Stomach smooth muscle (tissue), 2 donors: ENCODE measurements at regions not wholly inside any gene's neighbourhood (a gene's known extent, or its start where the extent isn't known, plus 50 kb on each side); places are given as distances from the start of the nearest gene placed in this dataset.

Experiments
- H3K27ac ChIP-seq: one replicate; pipeline ENCODE4 v1.7.0; 2013; ENCODE audit warnings: mild to moderate bottlenecking, low read length, inconsistent platforms
- H3K27me3 ChIP-seq, 2 donors: one replicate each; pipeline ENCODE4 v1.7.0; 2013; ENCODE audit warnings: low read length in 2 of 2; ENCODE audit not compliant: insufficient read depth in 2 of 2, control insufficient read depth in 1 of 2
- H3K36me3 ChIP-seq, 2 donors: one replicate each; pipeline ENCODE4 v1.7.0; 2013; ENCODE audit warnings: low read length in 2 of 2; ENCODE audit not compliant: control insufficient read depth in 2 of 2, insufficient read depth in 2 of 2
- H3K4me1 ChIP-seq: one replicate; pipeline ENCODE4 v1.7.0; 2013; ENCODE audit warnings: low read length; ENCODE audit not compliant: control insufficient read depth, insufficient read depth
- H3K4me3 ChIP-seq, 2 donors: one replicate each; pipeline ENCODE4 v1.7.0; 2013; ENCODE audit warnings: low read length in 2 of 2
- H3K9ac ChIP-seq, 2 donors: one replicate each; pipeline ENCODE4 v1.7.0; 2013; ENCODE audit warnings: low read length in 2 of 2, mild to moderate bottlenecking in 1 of 2
- H3K9me3 ChIP-seq, 2 donors: one replicate each; pipeline ENCODE4 v1.7.0; 2013; ENCODE audit warnings: low read length in 2 of 2; ENCODE audit not compliant: control insufficient read depth in 2 of 2
- donor health status: healthy.
- donor health status: Pancreatic carcinoma.

GRCh38 chr1:60969971-60970509, 112.3 kb upstream of the NFIA start:
- peaks cover 15% of the 10 kb centered on the region for H3K4me1 ChIP-seq
- H3K9ac ChIP-seq: no peak overlapping the region
- H3K36me3 ChIP-seq: no peaks in the 10 kb centered on the region
- H3K27me3 ChIP-seq: no peaks in the 10 kb centered on the region
- no peak overlapping the region for H3K4me3 ChIP-seq
- peaks cover 0 to 5% of the 10 kb centered on the region in 2 donors for H3K9me3 ChIP-seq
- H3K27ac ChIP-seq: peak overlapping the region; percentile 13

GRCh38 chr1:60965280-60965854, 117.0 kb upstream of the NFIA start:
- H3K27me3 ChIP-seq: no peaks in the 10 kb centered on the region
- peaks cover 0 to 6% of the 10 kb centered on the region in 2 donors for H3K9me3 ChIP-seq
- peaks cover under 1% of the 10 kb centered on the region for H3K4me1 ChIP-seq
- H3K36me3 ChIP-seq: no peaks in the 10 kb centered on the region
- H3K4me3 ChIP-seq: no peak overlapping the region
- no peak overlapping the region for H3K27ac ChIP-seq
- no peak overlapping the region for H3K9ac ChIP-seq

GRCh38 chr1:60963167-60963940, 119.0 kb upstream of the NFIA start:
- no peak overlapping the region for H3K4me3 ChIP-seq
- H3K9me3 ChIP-seq: peaks cover 0 to 6% of the 10 kb centered on the region in 2 donors
- H3K27me3 ChIP-seq: no peaks in the 10 kb centered on the region
- H3K4me1 ChIP-seq: no peaks in the 10 kb centered on the region
- no peak overlapping the region for H3K27ac ChIP-seq
- H3K36me3 ChIP-seq: no peaks in the 10 kb centered on the region
- no peak overlapping the region for H3K9ac ChIP-seq

- Histone ChIP-seq H3K4me3 (no peak overlapping the region), H3K36me3 (no peaks in the 10 kb centered on the region)
These were observed 121.4 kb upstream of the NFIA start for GRCh38 chr1:60960891-60961461.

GRCh38 chr1:60959701-60960100, 122.7 kb upstream of the NFIA start:
- Histone ChIP-seq H3K27ac (no peak overlapping the region), H3K27me3 (no peaks in the 10 kb centered on the region), H3K4me3 (no peak overlapping the region), H3K9ac (no peak overlapping the region), H3K4me1 (no peaks in the 10 kb centered on the region), H3K9me3 (peaks cover 2% of the 10 kb centered on the region in 2 donors), H3K36me3 (no peaks in the 10 kb centered on the region)

More at GRCh38 chr1:60960891-60961461, 121.4 kb upstream of the NFIA start:
- no peak overlapping the region for H3K27ac ChIP-seq
- no peaks in the 10 kb centered on the region for H3K27me3 ChIP-seq
- no peak overlapping the region for H3K9ac ChIP-seq
- peaks cover 0 to 6% of the 10 kb centered on the region in 2 donors for H3K9me3 ChIP-seq
- no peaks in the 10 kb centered on the region for H3K4me1 ChIP-seq

- no peak overlapping the region for H3K27ac ChIP-seq
- peaks cover 2 to 3% of the 10 kb centered on the region in 2 donors for H3K9me3 ChIP-seq
- H3K27me3 ChIP-seq: no peaks in the 10 kb centered on the region
- no peaks in the 10 kb centered on the region for H3K36me3 ChIP-seq
- no peaks in the 10 kb centered on the region for H3K4me1 ChIP-seq
- no peak overlapping the region for H3K4me3 ChIP-seq
- H3K9ac ChIP-seq: no peak overlapping the region
These were observed 124.4 kb upstream of the NFIA start for GRCh38 chr1:60958001-60958400.

- Histone ChIP-seq H3K9ac (no peak overlapping the region), H3K4me3 (no peak overlapping the region), H3K4me1 (no peaks in the 10 kb centered on the region), H3K27me3 (no peaks in the 10 kb centered on the region), H3K27ac (no peak overlapping the region), H3K9me3 (peaks cover 2 to 3% of the 10 kb centered on the region in 2 donors), H3K36me3 (no peaks in the 10 kb centered on the region)
These were observed 125.8 kb upstream of the NFIA start for GRCh38 chr1:60956520-60956919.

- Histone ChIP-seq H3K36me3 (no peaks in the 10 kb centered on the region), H3K4me3 (no peak overlapping the region), H3K9me3 (peaks cover 2 to 3% of the 10 kb centered on the region in 2 donors), H3K4me1 (no peaks in the 10 kb centered on the region), H3K27ac (no peak overlapping the region), H3K9ac (no peak overlapping the region), H3K27me3 (no peaks in the 10 kb centered on the region)
These were observed 129.7 kb upstream of the NFIA start for GRCh38 chr1:60952612-60953111.

- Histone ChIP-seq H3K4me3 (no peak overlapping the region), H3K9me3 (peaks cover 2 to 3% of the 10 kb centered on the region in 2 donors), H3K27ac (no peak overlapping the region), H3K9ac (no peak overlapping the region), H3K27me3 (no peaks in the 10 kb centered on the region), H3K4me1 (no peaks in the 10 kb centered on the region), H3K36me3 (no peaks in the 10 kb centered on the region)
These were observed 131.9 kb upstream of the NFIA start for GRCh38 chr1:60950224-60951063.

- Histone ChIP-seq H3K27me3 (no peaks in the 10 kb centered on the region), H3K9ac (no peak overlapping the region), H3K27ac (no peak overlapping the region), H3K4me3 (no peak overlapping the region), H3K4me1 (no peaks in the 10 kb centered on the region), H3K9me3 (peaks cover under 1 to 2% of the 10 kb centered on the region in 2 donors), H3K36me3 (no peaks in the 10 kb centered on the region)
These were observed 132.5 kb upstream of the NFIA start for GRCh38 chr1:60949826-60950197.
